ENCODE measurements at regions not wholly inside any gene's neighbourhood (a gene's known extent, or its start where the extent isn't known, plus 50 kb on each side); places are given as distances from the start of the nearest gene placed in this dataset.

- no peak for DNase-seq
Observed at GRCh38 chr12:47025349-47025748, 54.1 kb upstream of the PCED1B start.

GRCh38 chr12:47025798-47026197 is 53.6 kb upstream of the PCED1B start:
- no peak overlapping the region for H3K4me3 ChIP-seq (ENCODE audit: low read length)
- no CpG with 5 or more reads among the region's 2 CpGs for WGBS (ENCODE audit: insufficient coverage, low lambda C conversion rate)
- no peaks in the 10 kb centered on the region for H3K36me3 ChIP-seq (ENCODE audit: control insufficient read depth, insufficient read depth, low read length)
- H3K27ac ChIP-seq (ENCODE audit: low read length), result no peak overlapping the region
- H3K9me3 ChIP-seq (ENCODE audit: control insufficient read depth, low read depth, low read length), result no peaks in the 10 kb centered on the region
- no peak for DNase-seq
- H3K4me1 ChIP-seq (ENCODE audit: control insufficient read depth, insufficient read depth, low read length), result no peaks in the 10 kb centered on the region
- H3K27me3 ChIP-seq (ENCODE audit: control insufficient read depth, insufficient read depth, low read length), result no peaks in the 10 kb centered on the region

More at GRCh38 chr12:47025349-47025748, 54.1 kb upstream of the PCED1B start:
- no peaks in the 10 kb centered on the region for H3K9me3 ChIP-seq (ENCODE audit: control insufficient read depth, low read depth, low read length)
- no peaks in the 10 kb centered on the region for H3K27me3 ChIP-seq (ENCODE audit: control insufficient read depth, insufficient read depth, low read length)
- no peak overlapping the region for H3K27ac ChIP-seq (ENCODE audit: low read length)
- WGBS (ENCODE audit: insufficient coverage, low lambda C conversion rate), result no CpG with 5 or more reads among the region's 2 CpGs
- no peaks in the 10 kb centered on the region for H3K36me3 ChIP-seq (ENCODE audit: control insufficient read depth, insufficient read depth, low read length)
- no peaks in the 10 kb centered on the region for H3K4me1 ChIP-seq (ENCODE audit: control insufficient read depth, insufficient read depth, low read length)
- no peak overlapping the region for H3K4me3 ChIP-seq (ENCODE audit: low read length)

- Histone ChIP-seq H3K4me1 (ENCODE audit: control insufficient read depth, insufficient read depth, low read length) (no peaks in the 10 kb centered on the region), H3K27ac (ENCODE audit: low read length) (no peak overlapping the region), H3K36me3 (ENCODE audit: control insufficient read depth, insufficient read depth, low read length) (no peaks in the 10 kb centered on the region), H3K27me3 (ENCODE audit: control insufficient read depth, insufficient read depth, low read length) (no peaks in the 10 kb centered on the region), H3K9me3 (ENCODE audit: control insufficient read depth, low read depth, low read length) (no peaks in the 10 kb centered on the region), H3K4me3 (ENCODE audit: low read length) (no peak overlapping the region)
- DNase-seq, result no peak
- no CpG with 5 or more reads among the region's 5 CpGs for WGBS (ENCODE audit: insufficient coverage, low lambda C conversion rate)
Observed at GRCh38 chr12:47026291-47026690, 53.1 kb upstream of the PCED1B start.
